H1 (cell line): ENCODE measurements at regions not wholly inside any gene's neighbourhood (a gene's known extent, or its start where the extent isn't known, plus 50 kb on each side); places are given as distances from the start of the nearest gene placed in this dataset.

Experiments used
- CEBPB ChIP-seq: IDR thresholded peaks from 2 replicates; pipeline ENCODE4 v1.6.1; 2012; ENCODE audit warnings: low read depth, low read length
- EP300 ChIP-seq, 2 experiments: IDR thresholded peaks; 1 replicate in 1 of 2; 2 replicates in 1 of 2; pipeline ENCODE4 v1.6.1; 2011 to 2012; ENCODE audit warnings: low read depth in 2 of 2, low read length in 2 of 2, mild to moderate bottlenecking in 2 of 2, borderline replicate concordance in 1 of 2, inconsistent platforms in 1 of 2, moderate library complexity in 1 of 2
- EZH2 ChIP-seq: fragments of 200-600 bp; sonication (generic); IDR thresholded peaks from 2 replicates; pipeline ENCODE4 v1.7.1; 2012; ENCODE audit warnings: low read depth, mild to moderate bottlenecking, moderate library complexity, low read length, inconsistent platforms; ENCODE audit not compliant: severe bottlenecking
- JUN ChIP-seq: IDR thresholded peaks from 2 replicates; pipeline ENCODE4 v1.6.1; 2011; ENCODE audit warnings: low read depth, mild to moderate bottlenecking, improper control_type of control experiment, low read length
- POLR2A ChIP-seq, 2 experiments: IDR thresholded peaks; 1 replicate in 1 of 2; 2 replicates in 1 of 2; pipeline ENCODE4 v1.6.1; 2011; ENCODE audit warnings: low read depth in 2 of 2, low read length in 2 of 2, mild to moderate bottlenecking in 2 of 2; ENCODE audit errors: control extremely low read depth in 1 of 2
- SP4 ChIP-seq: IDR thresholded peaks from 2 replicates; pipeline ENCODE4 v1.6.1; 2012; ENCODE audit warnings: low read length, inconsistent platforms
- SUZ12 ChIP-seq: fragments of 200-600 bp; sonication (generic); IDR thresholded peaks from 2 replicates; pipeline ENCODE4 v1.6.1; 2012; ENCODE audit warnings: mild to moderate bottlenecking, inconsistent platforms, low read length, moderate library complexity, mixed read lengths
- TAF1 ChIP-seq: IDR thresholded peaks from 2 replicates; pipeline ENCODE4 v1.6.1; 2011; ENCODE audit warnings: mild to moderate bottlenecking, low read depth, low read length
- ZNF274 ChIP-seq: IDR thresholded peaks from 2 replicates; pipeline ENCODE4 v1.7.0; 2012; ENCODE audit warnings: low read length, borderline replicate concordance; ENCODE audit errors: extremely low read depth
- TF ChIP-seq, protein P1 (sequence below), 3 experiments: IDR thresholded peaks; 1 replicate in 2 of 3; 2 replicates in 1 of 3; pipeline versions ENCODE4 v1.5.1 to v1.6.1; 2011; ENCODE audit warnings: low read length in 3 of 3, mild to moderate bottlenecking in 3 of 3, inconsistent platforms in 2 of 3, low read depth in 1 of 3, moderate library complexity in 1 of 3; ENCODE audit not compliant: insufficient read depth in 1 of 3; ENCODE audit errors: control extremely low read depth in 1 of 3

DNA sequence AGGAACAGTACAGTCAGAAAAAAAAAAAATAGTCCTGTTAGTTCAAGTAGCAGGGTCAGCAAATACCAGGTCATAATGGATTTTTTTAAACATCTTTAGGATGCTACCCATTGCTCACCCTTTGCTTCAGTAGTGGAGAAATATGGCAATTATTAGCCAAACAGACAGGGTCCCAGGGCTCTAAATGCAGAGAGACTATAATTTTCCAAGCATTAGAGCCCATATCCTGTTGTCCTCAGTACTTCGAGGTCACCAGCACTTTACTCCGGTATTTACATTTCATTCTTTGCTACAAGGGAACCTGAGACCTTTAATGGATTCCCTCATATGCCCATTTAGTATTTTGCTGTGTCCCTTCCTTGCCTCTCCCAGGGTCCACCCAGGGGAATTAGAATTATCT, 1562.9 kb upstream of the TENM3 start:
- TF ChIP-seq, protein P1, sequence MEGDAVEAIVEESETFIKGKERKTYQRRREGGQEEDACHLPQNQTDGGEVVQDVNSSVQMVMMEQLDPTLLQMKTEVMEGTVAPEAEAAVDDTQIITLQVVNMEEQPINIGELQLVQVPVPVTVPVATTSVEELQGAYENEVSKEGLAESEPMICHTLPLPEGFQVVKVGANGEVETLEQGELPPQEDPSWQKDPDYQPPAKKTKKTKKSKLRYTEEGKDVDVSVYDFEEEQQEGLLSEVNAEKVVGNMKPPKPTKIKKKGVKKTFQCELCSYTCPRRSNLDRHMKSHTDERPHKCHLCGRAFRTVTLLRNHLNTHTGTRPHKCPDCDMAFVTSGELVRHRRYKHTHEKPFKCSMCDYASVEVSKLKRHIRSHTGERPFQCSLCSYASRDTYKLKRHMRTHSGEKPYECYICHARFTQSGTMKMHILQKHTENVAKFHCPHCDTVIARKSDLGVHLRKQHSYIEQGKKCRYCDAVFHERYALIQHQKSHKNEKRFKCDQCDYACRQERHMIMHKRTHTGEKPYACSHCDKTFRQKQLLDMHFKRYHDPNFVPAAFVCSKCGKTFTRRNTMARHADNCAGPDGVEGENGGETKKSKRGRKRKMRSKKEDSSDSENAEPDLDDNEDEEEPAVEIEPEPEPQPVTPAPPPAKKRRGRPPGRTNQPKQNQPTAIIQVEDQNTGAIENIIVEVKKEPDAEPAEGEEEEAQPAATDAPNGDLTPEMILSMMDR (IDR thresholded peaks at IDR 0.05; ENCODE audit: control extremely low read depth in 1 of 3, insufficient read depth in 1 of 3, low read depth in 1 of 3, low read length in 3 of 3): no peak
- TF ChIP-seq ZNF274 (no peak), POLR2A (IDR thresholded peaks at IDR 0.05; ENCODE audit: control extremely low read depth in 1 of 2, low read depth in 2 of 2, low read length in 2 of 2) (no peak), SP4 (no peak), SUZ12 (no peak), CEBPB (no peak), TAF1 (no peak), EZH2 (no peak), EP300 (IDR thresholded peaks at IDR 0.05; ENCODE audit: borderline replicate concordance in 1 of 2, low read depth in 2 of 2, low read length in 2 of 2) (no peak), JUN (no peak)
